Neural cell (in vitro differentiated cells): ENCODE measurements at regions not wholly inside any gene's neighbourhood (a gene's known extent, or its start where the extent isn't known, plus 50 kb on each side); places are given as distances from the start of the nearest gene placed in this dataset.
"Not testable (repeated sequence)": the region's sequence is repeated elsewhere in the genome, so short reads cannot be mapped to it uniquely, and the experiment has no call there.

ENCODE experiments used
- H2AFZ ChIP-seq: fragments of 200-600, 300-800 bp; sonication (generic), shearing (Covaris generic); 2 replicates; pipeline ENCODE4 v1.6.0; 2014; ENCODE audit warnings: low read depth, mild to moderate bottlenecking, antibody characterized with exemption, low read length, moderate library complexity
- H3F3A ChIP-seq: fragments of 200-600 bp; shearing (Covaris generic); 2 replicates; pipeline ENCODE4 v1.6.1; 2016; ENCODE audit warnings: mild to moderate bottlenecking, moderate library complexity, mixed read lengths, antibody characterized with exemption, low read length; ENCODE audit not compliant: insufficient read depth, poor library complexity, severe bottlenecking
- H3K27ac ChIP-seq: fragments of 200-600, 300-800 bp; sonication (generic), shearing (Covaris generic); 2 replicates; pipeline ENCODE4 v1.5.1; 2014; ENCODE audit warnings: mild to moderate bottlenecking, low read length, moderate library complexity
- H3K27me3 ChIP-seq: fragments of 300-800, 200-600 bp; sonication (generic), shearing (Covaris generic); 2 replicates; pipeline ENCODE4 v1.6.0; 2014; ENCODE audit warnings: mild to moderate bottlenecking, low read depth, low read length, moderate library complexity; ENCODE audit not compliant: insufficient read depth
- H3K36me3 ChIP-seq: fragments of 300-800, 200-600 bp; sonication (generic), shearing (Covaris generic); 2 replicates; pipeline ENCODE4 v1.5.1; 2014; ENCODE audit warnings: mild to moderate bottlenecking, antibody characterized with exemption, low read length, moderate library complexity; ENCODE audit not compliant: insufficient read depth
- H3K4me2 ChIP-seq: fragments of 300-800, 200-600 bp; sonication (generic), shearing (Covaris generic); 2 replicates; pipeline ENCODE4 v1.6.0; 2014; ENCODE audit warnings: mild to moderate bottlenecking, low read length
- H3K4me3 ChIP-seq: fragments of 300-800, 200-600 bp; sonication (generic), shearing (Covaris generic); 2 replicates; pipeline ENCODE4 v1.5.1; 2014; ENCODE audit warnings: mild to moderate bottlenecking, low read length, moderate library complexity
- H3K79me2 ChIP-seq: fragments of 200-600 bp; shearing (Covaris generic); replicated peaks from 2 replicates; pipeline ENCODE4 v1.6.0; 2014; ENCODE audit warnings: mild to moderate bottlenecking, low read length, moderate library complexity; ENCODE audit not compliant: insufficient read depth
- H3K9ac ChIP-seq: fragments of 300-800, 200-600 bp; sonication (generic), shearing (Covaris generic); 2 replicates; pipeline ENCODE4 v1.6.1; 2016; ENCODE audit warnings: mild to moderate bottlenecking, low read length, mixed read lengths
- H3K9me2 ChIP-seq: fragments of 200-600 bp; shearing (Covaris generic); 2 replicates; pipeline ENCODE4 v1.6.1; 2016; ENCODE audit warnings: mild to moderate bottlenecking, low read length, mixed read lengths; ENCODE audit not compliant: insufficient read depth
- H3K9me3 ChIP-seq: fragments of 200-600, 300-800 bp; sonication (generic), shearing (Covaris generic); 2 replicates; pipeline ENCODE4 v1.6.1; 2016; ENCODE audit warnings: mild to moderate bottlenecking, mixed run types, low read length, moderate library complexity, mixed read lengths
- H4K20me1 ChIP-seq: fragments of 200-600 bp; shearing (Covaris generic); 2 replicates; pipeline ENCODE4 v1.6.1; 2016; ENCODE audit warnings: mild to moderate bottlenecking, mixed run types; ENCODE audit not compliant: insufficient read depth
- EP300 ChIP-seq: fragments of 450-650 bp; conservative IDR thresholded peaks from 2 replicates; pipeline ENCODE4 v1.6.1; 2014; ENCODE audit warnings: antibody characterized with exemption, mild to moderate bottlenecking, moderate library complexity; ENCODE audit not compliant: poor library complexity, severe bottlenecking
- MXI1 ChIP-seq: fragments of 450-650 bp; conservative IDR thresholded peaks from 2 replicates; pipeline ENCODE4 v1.6.1; 2014; ENCODE audit warnings: antibody characterized with exemption, mild to moderate bottlenecking; ENCODE audit not compliant: poor library complexity, severe bottlenecking
- POLR2AphosphoS5 ChIP-seq: IDR thresholded peaks from 2 replicates; pipeline ENCODE4 v1.6.1; 2012
- RAD21 ChIP-seq: fragments of 450-650 bp; conservative IDR thresholded peaks from 2 replicates; pipeline ENCODE4 v1.6.1; 2014; ENCODE audit warnings: antibody characterized with exemption, mild to moderate bottlenecking, moderate library complexity
- SMC3 ChIP-seq: fragments of 450-650 bp; conservative IDR thresholded peaks from 2 replicates; pipeline ENCODE4 v1.6.1; 2014; ENCODE audit warnings: antibody characterized with exemption, mild to moderate bottlenecking, moderate library complexity; ENCODE audit not compliant: poor library complexity
- TAF1 ChIP-seq: IDR thresholded peaks from 2 replicates; pipeline ENCODE4 v1.6.1; 2012; ENCODE audit warnings: low read depth
- TF ChIP-seq, protein P1 (sequence below): fragments of 450-650 bp; IDR thresholded peaks from 2 replicates; pipeline ENCODE4 v1.5.1; 2014; ENCODE audit warnings: antibody characterized with exemption, mild to moderate bottlenecking, moderate library complexity; ENCODE audit not compliant: poor library complexity, severe bottlenecking
- TF ChIP-seq, protein P2 (sequence below): IDR thresholded peaks from 2 replicates; pipeline ENCODE4 v1.6.1; 2012; ENCODE audit warnings: borderline replicate concordance

DNA sequence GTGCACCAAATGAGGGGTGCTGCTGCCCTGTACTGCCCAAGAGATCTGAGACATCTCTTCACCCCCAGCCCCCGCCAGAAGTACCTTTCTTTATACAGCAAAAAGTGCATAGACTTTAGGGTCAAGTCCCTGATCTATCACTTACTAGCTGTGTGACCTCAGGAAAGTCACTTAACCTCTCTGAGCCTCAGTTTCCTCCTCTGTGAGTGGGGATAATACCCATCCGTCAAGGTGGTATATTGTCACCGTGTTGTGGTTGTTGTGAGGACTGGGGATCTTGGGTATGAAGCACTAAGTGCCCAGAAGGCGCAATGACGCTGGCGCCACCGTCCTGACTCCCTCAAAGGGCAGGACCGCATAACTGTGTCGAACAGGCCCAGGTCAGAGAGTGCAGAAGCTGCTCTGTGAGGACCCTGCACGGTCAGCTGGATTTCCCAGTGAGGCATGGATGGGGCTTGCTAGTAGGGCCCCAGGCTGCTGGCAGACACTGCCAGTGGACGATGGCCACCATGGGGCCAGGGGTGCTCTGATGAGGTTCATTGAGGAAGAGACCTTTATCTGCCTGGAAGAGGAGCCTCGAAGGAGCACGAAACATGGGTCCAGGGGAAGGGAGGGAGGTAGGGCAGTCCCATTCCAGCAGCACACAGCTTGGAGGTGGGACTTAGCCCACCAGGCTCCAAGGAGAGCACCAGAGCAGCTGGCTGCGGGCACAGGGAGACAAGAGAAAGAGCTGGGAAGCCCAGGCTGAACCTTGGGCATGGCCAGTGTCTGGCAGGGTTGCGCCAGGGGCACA, 61.8 kb upstream of the LAPTM4A start:
- Histone ChIP-seq H2AFZ (no peak overlapping the region), H3K36me3 (no peaks in the 10 kb centered on the region), H3K27ac (no peak overlapping the region), H3K4me3 (no peak overlapping the region), H3K4me2 (no peak overlapping the region), H3F3A (no peaks in the 10 kb centered on the region), H3K27me3 (no peaks in the 10 kb centered on the region), H3K79me2 (no peaks in the 10 kb centered on the region), H3K9me2 (no peaks in the 10 kb centered on the region), H3K9ac (no peak overlapping the region), H3K9me3 (no peaks in the 10 kb centered on the region), H4K20me1 (no peaks in the 10 kb centered on the region)
- TF ChIP-seq TAF1 (no peak), RAD21 (no peak), SMC3 (no peak), EP300 (no peak)

DNA sequence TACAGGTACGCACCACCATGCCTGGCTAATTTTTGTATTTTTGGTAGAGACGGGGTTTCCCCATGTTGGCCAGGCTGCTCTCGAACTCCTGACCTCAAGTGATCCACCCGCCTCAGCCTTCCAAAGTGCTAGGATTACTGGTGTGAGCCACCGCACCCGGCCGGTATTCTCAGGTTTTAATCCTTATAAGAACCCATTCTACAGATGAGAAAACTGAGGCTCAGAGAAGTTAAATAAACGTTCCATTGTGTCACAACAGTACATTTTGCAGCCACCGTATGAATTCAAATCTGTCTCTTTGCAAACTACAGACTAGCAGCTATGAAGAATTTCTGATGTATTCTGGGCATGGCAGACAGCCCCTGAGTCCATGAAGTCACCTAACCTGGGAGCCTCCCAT, 60.9 kb upstream of the LAPTM4A start:
- not testable (repeated sequence) for H2AFZ ChIP-seq, H3K4me3 ChIP-seq, H3K9me2 ChIP-seq, H4K20me1 ChIP-seq, H3K9ac ChIP-seq, H3K79me2 ChIP-seq, H3K9me3 ChIP-seq, H3K27me3 ChIP-seq, H3F3A ChIP-seq, H3K27ac ChIP-seq, H3K4me2 ChIP-seq, H3K36me3 ChIP-seq

DNA sequence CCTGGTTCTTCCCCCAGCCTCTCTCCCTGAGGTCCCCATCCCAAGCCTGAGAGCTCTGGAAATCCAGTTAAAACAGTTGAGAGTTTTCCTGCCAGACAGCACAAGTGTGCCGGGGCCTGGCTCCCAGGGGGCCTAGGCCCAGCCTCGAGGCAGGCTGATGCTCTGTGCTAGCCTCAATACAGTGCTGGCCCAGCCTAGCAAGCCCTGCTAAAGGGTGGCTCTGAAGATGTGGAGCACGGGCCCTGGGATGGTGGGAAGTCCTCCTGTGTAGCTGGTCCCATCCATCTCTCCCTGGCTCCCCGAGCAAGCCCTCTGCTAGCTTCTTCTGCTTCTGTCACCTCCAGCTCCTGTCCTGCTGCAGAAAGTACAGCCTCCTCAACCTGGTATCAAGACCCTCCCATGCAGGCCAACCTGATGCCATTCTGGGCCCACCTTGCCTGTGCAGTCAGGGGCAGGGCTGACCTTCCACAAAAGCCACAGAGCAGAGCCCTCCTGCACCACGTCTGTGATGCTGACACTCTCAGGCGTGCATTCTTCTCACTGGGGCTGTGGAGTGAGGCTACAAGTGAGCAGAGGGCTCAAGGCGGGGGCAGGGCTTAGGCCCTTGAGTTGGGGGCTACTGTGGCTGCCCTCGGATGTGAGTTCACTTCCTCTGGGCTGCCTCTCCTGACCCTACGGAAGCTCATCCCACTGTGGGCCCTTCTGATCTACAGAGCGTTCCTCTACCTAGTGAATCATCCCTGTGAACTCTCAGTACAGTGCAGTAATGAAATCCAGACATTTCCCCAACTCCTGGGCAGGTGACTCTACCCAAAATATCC, 60.1 kb upstream of the LAPTM4A start:
- Histone ChIP-seq H3K9me2 (no peaks in the 10 kb centered on the region), H3K9ac (no peak overlapping the region), H3K4me2 (no peak overlapping the region), H3K4me3 (no peak overlapping the region), H3K36me3 (no peaks in the 10 kb centered on the region), H3F3A (no peaks in the 10 kb centered on the region), H3K27me3 (no peaks in the 10 kb centered on the region), H2AFZ (no peak overlapping the region), H3K27ac (no peak overlapping the region), H3K79me2 (no peaks in the 10 kb centered on the region), H3K9me3 (no peaks in the 10 kb centered on the region), H4K20me1 (no peaks in the 10 kb centered on the region)
- TF ChIP-seq, protein P1, sequence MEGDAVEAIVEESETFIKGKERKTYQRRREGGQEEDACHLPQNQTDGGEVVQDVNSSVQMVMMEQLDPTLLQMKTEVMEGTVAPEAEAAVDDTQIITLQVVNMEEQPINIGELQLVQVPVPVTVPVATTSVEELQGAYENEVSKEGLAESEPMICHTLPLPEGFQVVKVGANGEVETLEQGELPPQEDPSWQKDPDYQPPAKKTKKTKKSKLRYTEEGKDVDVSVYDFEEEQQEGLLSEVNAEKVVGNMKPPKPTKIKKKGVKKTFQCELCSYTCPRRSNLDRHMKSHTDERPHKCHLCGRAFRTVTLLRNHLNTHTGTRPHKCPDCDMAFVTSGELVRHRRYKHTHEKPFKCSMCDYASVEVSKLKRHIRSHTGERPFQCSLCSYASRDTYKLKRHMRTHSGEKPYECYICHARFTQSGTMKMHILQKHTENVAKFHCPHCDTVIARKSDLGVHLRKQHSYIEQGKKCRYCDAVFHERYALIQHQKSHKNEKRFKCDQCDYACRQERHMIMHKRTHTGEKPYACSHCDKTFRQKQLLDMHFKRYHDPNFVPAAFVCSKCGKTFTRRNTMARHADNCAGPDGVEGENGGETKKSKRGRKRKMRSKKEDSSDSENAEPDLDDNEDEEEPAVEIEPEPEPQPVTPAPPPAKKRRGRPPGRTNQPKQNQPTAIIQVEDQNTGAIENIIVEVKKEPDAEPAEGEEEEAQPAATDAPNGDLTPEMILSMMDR = no peak
- TF ChIP-seq EP300 = no peak

DNA sequence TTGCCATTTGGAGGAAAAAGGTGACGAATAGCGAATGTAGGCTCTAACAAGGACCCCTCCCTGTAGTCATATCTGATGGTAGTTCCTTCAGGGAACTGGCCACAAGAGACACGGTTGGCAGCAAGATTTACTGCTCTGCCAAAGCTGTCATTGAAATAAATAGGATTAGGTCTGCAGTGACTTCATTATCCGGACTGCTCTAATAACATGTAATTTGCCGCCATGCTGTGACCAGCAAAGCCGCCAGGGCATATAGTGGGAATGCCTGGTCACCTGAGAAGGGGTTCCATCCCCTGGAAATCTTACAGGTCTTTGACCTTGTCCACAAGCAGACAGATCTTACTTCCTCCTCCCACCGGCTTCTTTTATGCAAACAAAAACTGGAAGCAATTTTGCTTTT, 59.4 kb upstream of the LAPTM4A start:
- H3K79me2 ChIP-seq = no peaks in the 10 kb centered on the region
- no peak overlapping the region for H3K4me3 ChIP-seq
- no peak overlapping the region for H3K4me2 ChIP-seq
- H3K36me3 ChIP-seq = no peaks in the 10 kb centered on the region
- no peak overlapping the region for H2AFZ ChIP-seq
- no peak overlapping the region for H3K9ac ChIP-seq
- TF ChIP-seq POLR2AphosphoS5 = no peak
- no peak for TF ChIP-seq SMC3
- TF ChIP-seq, protein P2, sequence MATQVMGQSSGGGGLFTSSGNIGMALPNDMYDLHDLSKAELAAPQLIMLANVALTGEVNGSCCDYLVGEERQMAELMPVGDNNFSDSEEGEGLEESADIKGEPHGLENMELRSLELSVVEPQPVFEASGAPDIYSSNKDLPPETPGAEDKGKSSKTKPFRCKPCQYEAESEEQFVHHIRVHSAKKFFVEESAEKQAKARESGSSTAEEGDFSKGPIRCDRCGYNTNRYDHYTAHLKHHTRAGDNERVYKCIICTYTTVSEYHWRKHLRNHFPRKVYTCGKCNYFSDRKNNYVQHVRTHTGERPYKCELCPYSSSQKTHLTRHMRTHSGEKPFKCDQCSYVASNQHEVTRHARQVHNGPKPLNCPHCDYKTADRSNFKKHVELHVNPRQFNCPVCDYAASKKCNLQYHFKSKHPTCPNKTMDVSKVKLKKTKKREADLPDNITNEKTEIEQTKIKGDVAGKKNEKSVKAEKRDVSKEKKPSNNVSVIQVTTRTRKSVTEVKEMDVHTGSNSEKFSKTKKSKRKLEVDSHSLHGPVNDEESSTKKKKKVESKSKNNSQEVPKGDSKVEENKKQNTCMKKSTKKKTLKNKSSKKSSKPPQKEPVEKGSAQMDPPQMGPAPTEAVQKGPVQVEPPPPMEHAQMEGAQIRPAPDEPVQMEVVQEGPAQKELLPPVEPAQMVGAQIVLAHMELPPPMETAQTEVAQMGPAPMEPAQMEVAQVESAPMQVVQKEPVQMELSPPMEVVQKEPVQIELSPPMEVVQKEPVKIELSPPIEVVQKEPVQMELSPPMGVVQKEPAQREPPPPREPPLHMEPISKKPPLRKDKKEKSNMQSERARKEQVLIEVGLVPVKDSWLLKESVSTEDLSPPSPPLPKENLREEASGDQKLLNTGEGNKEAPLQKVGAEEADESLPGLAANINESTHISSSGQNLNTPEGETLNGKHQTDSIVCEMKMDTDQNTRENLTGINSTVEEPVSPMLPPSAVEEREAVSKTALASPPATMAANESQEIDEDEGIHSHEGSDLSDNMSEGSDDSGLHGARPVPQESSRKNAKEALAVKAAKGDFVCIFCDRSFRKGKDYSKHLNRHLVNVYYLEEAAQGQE = no peak
- no peak for TF ChIP-seq MXI1
- H3K9me3 ChIP-seq = no peaks in the 10 kb centered on the region
- H3F3A ChIP-seq = no peaks in the 10 kb centered on the region
- H3K9me2 ChIP-seq = no peaks in the 10 kb centered on the region
- H3K27ac ChIP-seq = no peak overlapping the region
- H3K27me3 ChIP-seq = no peaks in the 10 kb centered on the region
- no peaks in the 10 kb centered on the region for H4K20me1 ChIP-seq
